ENCODE measurements at regions not wholly inside any gene's neighbourhood (a gene's known extent, or its start where the extent isn't known, plus 50 kb on each side); places are given as distances from the start of the nearest gene placed in this dataset.

- Histone ChIP-seq H3K36me3 (ENCODE audit: control insufficient read depth, insufficient read depth, low read length) (no peaks in the 10 kb centered on the region), H3K9ac (ENCODE audit: low read length) (no peak overlapping the region), H3K9me3 (ENCODE audit: control insufficient read depth, insufficient read depth, low read depth, low read length) (no peaks in the 10 kb centered on the region), H3K4me1 (ENCODE audit: control insufficient read depth, insufficient read depth, low read length) (peaks cover 29% of the 10 kb centered on the region), H3K27me3 (ENCODE audit: control insufficient read depth, insufficient read depth, low read length) (no peaks in the 10 kb centered on the region), H3K4me3 (ENCODE audit: low read depth, low read length) (no peak overlapping the region), H3K27ac (ENCODE audit: low read depth, low read length) (no peak overlapping the region)
Measured at GRCh38 chr6:56864171-56864616, 90.7 kb upstream of the BEND6 start.

DNA sequence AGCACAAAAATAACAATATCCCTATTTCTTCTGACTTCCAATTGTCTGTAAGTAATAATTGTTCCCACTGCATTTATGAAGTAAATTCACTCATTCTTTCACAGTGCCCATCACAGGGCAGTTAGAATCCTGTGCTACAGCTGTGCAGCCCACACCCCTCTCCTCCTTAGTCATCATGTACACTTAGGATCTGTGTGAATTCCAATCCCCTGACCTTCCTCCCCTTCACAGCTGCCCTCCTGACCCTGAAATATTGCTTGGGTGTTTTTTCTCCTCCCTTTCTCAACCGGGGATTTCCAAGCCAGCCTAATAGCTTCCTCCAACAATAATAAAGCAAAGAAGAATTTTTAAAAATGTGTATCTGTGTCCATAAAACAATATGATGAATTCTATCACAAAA lies 91.5 kb upstream of the BEND6 start:
- H3K27me3 ChIP-seq (ENCODE audit: control insufficient read depth, insufficient read depth, low read length): no peaks in the 10 kb centered on the region
- H3K9me3 ChIP-seq (ENCODE audit: control insufficient read depth, insufficient read depth, low read depth, low read length): no peaks in the 10 kb centered on the region
- H3K9ac ChIP-seq (ENCODE audit: low read length): no peak overlapping the region
- H3K27ac ChIP-seq (ENCODE audit: low read depth, low read length): no peak overlapping the region
- no peak overlapping the region for H3K4me3 ChIP-seq (ENCODE audit: low read depth, low read length)
- peaks cover 22% of the 10 kb centered on the region for H3K4me1 ChIP-seq (ENCODE audit: control insufficient read depth, insufficient read depth, low read length)
- no peaks in the 10 kb centered on the region for H3K36me3 ChIP-seq (ENCODE audit: control insufficient read depth, insufficient read depth, low read length)

DNA sequence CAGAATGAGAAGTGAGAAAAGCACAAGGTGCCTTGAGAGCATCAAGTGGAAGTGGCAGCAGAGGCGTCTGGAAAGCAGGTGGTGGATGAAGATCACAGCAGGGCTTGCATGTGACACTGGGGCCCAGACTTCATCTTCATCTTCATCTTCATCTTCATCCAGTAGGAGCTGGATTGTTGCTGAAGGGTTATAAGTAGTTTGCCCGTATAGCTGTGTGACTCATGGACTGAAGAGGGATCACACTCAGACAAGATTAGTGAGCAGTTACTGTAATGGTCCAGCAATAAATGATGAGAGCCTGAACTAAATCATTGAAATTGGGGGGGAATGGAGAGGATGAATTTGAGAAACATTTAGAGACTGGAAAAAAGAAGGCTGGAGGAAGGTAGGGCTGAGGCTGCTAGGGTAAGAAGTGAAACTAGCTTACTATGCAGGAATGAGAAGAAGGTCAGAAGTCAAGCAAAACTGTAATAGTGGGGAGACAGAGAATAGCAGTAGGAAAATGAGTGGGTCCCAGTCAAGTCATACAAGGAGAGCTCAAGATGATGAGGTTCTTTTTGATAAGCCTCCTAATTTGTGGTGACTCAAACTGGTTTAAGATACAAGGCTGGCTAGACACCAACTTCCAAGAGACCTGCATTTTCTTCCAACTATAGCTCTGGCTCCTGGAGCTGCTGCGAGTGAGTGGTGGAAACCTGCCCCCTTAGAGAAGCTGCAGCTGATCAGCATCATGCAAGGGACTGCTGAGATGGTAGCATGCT lies 92.3 kb upstream of the BEND6 start:
- Histone ChIP-seq H3K4me3 (ENCODE audit: low read depth, low read length) (no peak overlapping the region), H3K36me3 (ENCODE audit: control insufficient read depth, insufficient read depth, low read length) (no peaks in the 10 kb centered on the region), H3K27ac (ENCODE audit: low read depth, low read length) (no peak overlapping the region), H3K9me3 (ENCODE audit: control insufficient read depth, insufficient read depth, low read depth, low read length) (no peaks in the 10 kb centered on the region), H3K27me3 (ENCODE audit: control insufficient read depth, insufficient read depth, low read length) (no peaks in the 10 kb centered on the region), H3K4me1 (ENCODE audit: control insufficient read depth, insufficient read depth, low read length) (peaks cover 22% of the 10 kb centered on the region), H3K9ac (ENCODE audit: low read length) (no peak overlapping the region)

GRCh38 chr6:56860475-56860874 lies 94.4 kb upstream of the BEND6 start:
- H3K4me1 ChIP-seq (ENCODE audit: control insufficient read depth, insufficient read depth, low read length): peaks cover 11% of the 10 kb centered on the region
- no peak overlapping the region for H3K9ac ChIP-seq (ENCODE audit: low read length)
- no peak overlapping the region for H3K4me3 ChIP-seq (ENCODE audit: low read depth, low read length)
- no peaks in the 10 kb centered on the region for H3K27me3 ChIP-seq (ENCODE audit: control insufficient read depth, insufficient read depth, low read length)
- H3K36me3 ChIP-seq (ENCODE audit: control insufficient read depth, insufficient read depth, low read length): no peaks in the 10 kb centered on the region
- no peaks in the 10 kb centered on the region for H3K9me3 ChIP-seq (ENCODE audit: control insufficient read depth, insufficient read depth, low read depth, low read length)
- H3K27ac ChIP-seq (ENCODE audit: low read depth, low read length): no peak overlapping the region

DNA sequence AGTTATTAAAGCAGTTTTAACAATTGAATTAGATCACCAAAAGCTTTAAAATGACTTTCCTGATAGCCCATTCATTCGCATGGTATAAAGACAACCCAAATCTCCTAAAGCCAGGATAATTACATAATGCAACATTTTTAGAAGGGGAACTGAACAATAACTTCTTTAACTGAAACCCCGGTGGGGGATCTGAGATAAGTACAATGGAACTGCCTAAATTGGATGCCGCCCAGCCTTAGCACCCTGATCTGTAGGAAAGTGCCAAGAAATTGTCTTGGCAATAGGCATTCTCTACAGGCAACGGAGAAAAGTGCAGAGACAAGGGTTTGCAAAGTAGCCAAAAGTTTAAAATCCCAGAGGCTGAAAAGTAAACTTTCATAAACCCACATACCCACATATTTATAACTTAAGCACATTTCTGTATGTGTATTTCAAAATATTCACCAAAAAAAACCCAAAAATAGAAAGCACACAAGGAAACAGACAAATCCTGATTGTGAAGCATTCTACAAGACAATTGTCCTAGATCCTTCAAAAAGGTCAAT lies 98.8 kb upstream of the BEND6 start:
- H3K9ac ChIP-seq (ENCODE audit: low read length): no peak overlapping the region
- H3K4me3 ChIP-seq (ENCODE audit: low read depth, low read length): no peak overlapping the region
- no peaks in the 10 kb centered on the region for H3K36me3 ChIP-seq (ENCODE audit: control insufficient read depth, insufficient read depth, low read length)
- H3K27ac ChIP-seq (ENCODE audit: low read depth, low read length): no peak overlapping the region
- peaks cover 36% of the 10 kb centered on the region for H3K4me1 ChIP-seq (ENCODE audit: control insufficient read depth, insufficient read depth, low read length)
- H3K27me3 ChIP-seq (ENCODE audit: control insufficient read depth, insufficient read depth, low read length): no peaks in the 10 kb centered on the region
- no peaks in the 10 kb centered on the region for H3K9me3 ChIP-seq (ENCODE audit: control insufficient read depth, insufficient read depth, low read depth, low read length)

DNA sequence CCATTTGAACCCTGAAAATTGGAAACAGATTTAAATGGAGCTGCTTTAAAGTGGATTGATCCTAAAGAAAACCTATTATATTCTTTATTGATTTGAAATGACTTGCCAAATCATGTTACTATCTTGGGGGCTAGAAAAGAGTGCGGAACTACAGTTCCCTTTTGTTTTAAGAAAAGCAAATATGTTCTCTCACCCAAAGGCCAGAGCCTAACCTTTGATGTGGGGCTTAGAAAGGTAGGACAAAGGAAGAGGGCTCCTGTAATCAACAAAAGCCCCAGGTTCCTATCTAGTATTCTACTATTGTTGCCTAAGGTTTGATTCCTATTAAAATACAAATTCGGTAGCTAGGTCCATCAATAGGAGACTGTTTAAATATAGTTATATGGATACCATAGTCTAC lies 100.8 kb upstream of the BEND6 start:
- Histone ChIP-seq H3K27me3 (ENCODE audit: control insufficient read depth, insufficient read depth, low read length) (no peaks in the 10 kb centered on the region), H3K36me3 (ENCODE audit: control insufficient read depth, insufficient read depth, low read length) (no peaks in the 10 kb centered on the region), H3K9me3 (ENCODE audit: control insufficient read depth, insufficient read depth, low read depth, low read length) (no peaks in the 10 kb centered on the region), H3K9ac (ENCODE audit: low read length) (no peak overlapping the region), H3K4me3 (ENCODE audit: low read depth, low read length) (no peak overlapping the region), H3K4me1 (ENCODE audit: control insufficient read depth, insufficient read depth, low read length) (peaks cover 43% of the 10 kb centered on the region), H3K27ac (ENCODE audit: low read depth, low read length) (no peak overlapping the region)

DNA sequence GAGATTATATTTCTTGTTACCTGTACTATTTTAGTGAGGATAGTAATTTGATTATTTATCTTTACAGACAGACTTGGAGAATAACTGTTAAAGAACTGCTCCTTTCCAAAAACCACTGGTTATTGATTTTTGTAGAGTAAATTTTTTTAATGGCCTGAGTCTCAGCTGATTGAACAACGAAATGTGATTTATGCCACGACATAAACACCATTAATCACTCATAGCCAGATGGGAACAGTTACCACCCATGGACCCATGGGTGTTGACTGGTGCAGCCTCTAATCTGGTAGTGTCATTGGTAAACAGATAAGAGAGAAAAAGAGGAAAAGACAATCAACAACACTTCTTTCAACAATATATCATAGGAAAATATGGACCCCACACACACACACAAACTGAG lies 101.4 kb upstream of the BEND6 start:
- Histone ChIP-seq H3K27me3 (ENCODE audit: control insufficient read depth, insufficient read depth, low read length) (no peaks in the 10 kb centered on the region), H3K27ac (ENCODE audit: low read depth, low read length) (no peak overlapping the region), H3K9me3 (ENCODE audit: control insufficient read depth, insufficient read depth, low read depth, low read length) (no peaks in the 10 kb centered on the region), H3K9ac (ENCODE audit: low read length) (no peak overlapping the region), H3K4me1 (ENCODE audit: control insufficient read depth, insufficient read depth, low read length) (peaks cover 43% of the 10 kb centered on the region), H3K36me3 (ENCODE audit: control insufficient read depth, insufficient read depth, low read length) (no peaks in the 10 kb centered on the region), H3K4me3 (ENCODE audit: low read depth, low read length) (no peak overlapping the region)

DNA sequence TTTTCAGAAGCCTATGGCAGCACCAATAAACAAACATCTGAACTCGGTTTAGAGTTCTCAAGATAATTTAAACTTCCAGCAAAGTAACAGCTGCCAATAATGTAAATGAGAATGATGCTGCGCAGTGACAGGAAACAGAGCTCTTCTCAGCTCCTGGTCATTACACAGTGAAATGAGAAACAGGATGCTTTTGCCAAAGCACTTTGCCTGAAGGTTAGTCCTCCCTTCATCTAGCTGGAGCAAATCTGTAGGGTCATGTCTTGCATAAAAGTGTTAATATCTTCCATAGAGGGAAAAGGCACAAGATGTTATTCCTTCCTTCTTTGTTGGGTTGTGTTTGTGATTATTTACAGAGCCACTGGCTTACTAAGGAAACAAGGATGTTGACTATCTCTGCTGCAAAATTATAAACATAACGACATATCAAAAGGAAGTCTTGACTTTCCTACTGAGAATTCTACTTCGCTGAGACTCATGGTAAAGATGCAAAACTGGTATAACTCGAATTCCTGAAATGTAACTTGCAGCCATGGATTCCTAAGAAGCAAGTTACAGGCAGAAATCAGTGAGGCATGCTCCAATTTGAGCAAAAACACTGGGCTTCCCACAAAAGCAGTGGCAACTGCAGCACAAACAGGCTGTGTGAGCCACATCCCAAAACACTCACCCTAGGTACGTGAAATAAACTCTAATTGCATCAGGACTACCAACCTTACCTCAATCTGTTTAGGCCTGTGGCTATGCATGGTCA lies 102.5 kb upstream of the BEND6 start:
- Histone ChIP-seq H3K27ac (ENCODE audit: low read depth, low read length) (no peak overlapping the region), H3K36me3 (ENCODE audit: control insufficient read depth, insufficient read depth, low read length) (no peaks in the 10 kb centered on the region), H3K4me3 (ENCODE audit: low read depth, low read length) (peak overlapping the region; percentile 64), H3K4me1 (ENCODE audit: control insufficient read depth, insufficient read depth, low read length) (peaks cover 45% of the 10 kb centered on the region), H3K9ac (ENCODE audit: low read length) (no peak overlapping the region), H3K27me3 (ENCODE audit: control insufficient read depth, insufficient read depth, low read length) (no peaks in the 10 kb centered on the region), H3K9me3 (ENCODE audit: control insufficient read depth, insufficient read depth, low read depth, low read length) (no peaks in the 10 kb centered on the region)

GRCh38 chr6:56851541-56852259 lies 103.2 kb upstream of the BEND6 start:
- no peak overlapping the region; the same call in 1 of the 2 replicates for H3K27ac ChIP-seq (ENCODE audit: low read depth, low read length)
- peaks cover 47% of the 10 kb centered on the region for H3K4me1 ChIP-seq (ENCODE audit: control insufficient read depth, insufficient read depth, low read length)
- no peaks in the 10 kb centered on the region for H3K9me3 ChIP-seq (ENCODE audit: control insufficient read depth, insufficient read depth, low read depth, low read length)
- no peaks in the 10 kb centered on the region for H3K36me3 ChIP-seq (ENCODE audit: control insufficient read depth, insufficient read depth, low read length)
- H3K9ac ChIP-seq (ENCODE audit: low read length): peak overlapping the region; percentile 62
- no peaks in the 10 kb centered on the region for H3K27me3 ChIP-seq (ENCODE audit: control insufficient read depth, insufficient read depth, low read length)
- H3K4me3 ChIP-seq (ENCODE audit: low read depth, low read length): peak overlapping the region; percentile 64

- H3K9me3 ChIP-seq (ENCODE audit: control insufficient read depth, insufficient read depth, low read depth, low read length): no peaks in the 10 kb centered on the region
- peak overlapping the region; percentile 64 for H3K4me3 ChIP-seq (ENCODE audit: low read depth, low read length)
- no peaks in the 10 kb centered on the region for H3K27me3 ChIP-seq (ENCODE audit: control insufficient read depth, insufficient read depth, low read length)
- H3K9ac ChIP-seq (ENCODE audit: low read length): peak overlapping the region; percentile 62
- H3K4me1 ChIP-seq (ENCODE audit: control insufficient read depth, insufficient read depth, low read length): peaks cover 47% of the 10 kb centered on the region
- H3K27ac ChIP-seq (ENCODE audit: low read depth, low read length): peak overlapping the region; percentile 12; the same call in 1 of the 2 replicates
- H3K36me3 ChIP-seq (ENCODE audit: control insufficient read depth, insufficient read depth, low read length): no peaks in the 10 kb centered on the region
Measured at GRCh38 chr6:56851074-56851473, 103.8 kb upstream of the BEND6 start.
